Trophoblast cell (in vitro differentiated cells and primary cell): ENCODE measurements at regions not wholly inside any gene's neighbourhood (a gene's known extent, or its start where the extent isn't known, plus 50 kb on each side); places are given as distances from the start of the nearest gene placed in this dataset.

ENCODE experiments used
- DNase-seq, 2 donors: peaks; one replicate each; pipeline ENCODE4 v3.0.0-alpha.2; 2016
- H2AFZ ChIP-seq: 2 replicates; pipeline ENCODE4 v1.6.1; 2013; ENCODE audit warnings: low read length, moderate library complexity, mild to moderate bottlenecking; ENCODE audit not compliant: insufficient read depth, poor library complexity
- H2AK5ac ChIP-seq: 2 replicates; pipeline ENCODE4 v1.6.1; 2013; ENCODE audit warnings: mild to moderate bottlenecking, low read length
- H2BK120ac ChIP-seq: 2 replicates; pipeline ENCODE4 v1.6.1; 2013; ENCODE audit warnings: low read length, mild to moderate bottlenecking, moderate library complexity; ENCODE audit not compliant: insufficient read depth, poor library complexity
- H2BK12ac ChIP-seq: 2 replicates; pipeline ENCODE4 v1.6.1; 2013; ENCODE audit warnings: mild to moderate bottlenecking, low read length, moderate library complexity
- H2BK5ac ChIP-seq: 2 replicates; pipeline ENCODE4 v1.6.1; 2013; ENCODE audit warnings: low read length, low read depth, moderate library complexity, mild to moderate bottlenecking; ENCODE audit not compliant: poor library complexity
- H3K14ac ChIP-seq: 2 replicates; pipeline ENCODE4 v1.6.1; 2013; ENCODE audit warnings: mild to moderate bottlenecking, low read length
- H3K18ac ChIP-seq: 2 replicates; pipeline ENCODE4 v1.6.1; 2013; ENCODE audit warnings: mild to moderate bottlenecking, low read length
- H3K23ac ChIP-seq: 2 replicates; pipeline ENCODE4 v1.6.1; 2013; ENCODE audit warnings: low read length
- H3K27ac ChIP-seq: 2 replicates; pipeline ENCODE4 v1.5.1; 2013; ENCODE audit warnings: low read depth, mild to moderate bottlenecking, inconsistent platforms, low read length, moderate library complexity
- H3K27me3 ChIP-seq: 2 replicates; pipeline ENCODE4 v1.6.1; 2013; ENCODE audit warnings: inconsistent platforms, mild to moderate bottlenecking, low read length, moderate library complexity; ENCODE audit not compliant: insufficient read depth
- H3K36me3 ChIP-seq, 2 experiments: 1 replicate in 1 of 2; 2 replicates in 1 of 2; pipeline ENCODE4 v1.6.1; 2013; ENCODE audit warnings: low read length in 2 of 2, mild to moderate bottlenecking in 2 of 2, moderate library complexity in 1 of 2; ENCODE audit not compliant: insufficient read depth in 2 of 2, control insufficient read depth in 1 of 2
- H3K4ac ChIP-seq: 2 replicates; pipeline ENCODE4 v1.6.1; 2013; ENCODE audit warnings: low read depth, mild to moderate bottlenecking, low read length, moderate library complexity
- H3K4me1 ChIP-seq, 2 experiments: 1 replicate in 1 of 2; 2 replicates in 1 of 2; pipeline ENCODE4 v1.6.1; 2013; ENCODE audit warnings: low read length in 2 of 2, mild to moderate bottlenecking in 2 of 2, moderate library complexity in 1 of 2; ENCODE audit not compliant: insufficient read depth in 2 of 2, control insufficient read depth in 1 of 2
- H3K4me2 ChIP-seq: 2 replicates; pipeline ENCODE4 v1.6.1; 2013; ENCODE audit warnings: inconsistent platforms, mild to moderate bottlenecking, low read length, moderate library complexity
- H3K4me3 ChIP-seq: 2 replicates; pipeline ENCODE4 v1.5.1; 2013; ENCODE audit warnings: mild to moderate bottlenecking, low read depth, low read length, inconsistent platforms
- H3K79me1 ChIP-seq: one replicate; pipeline ENCODE4 v1.6.1; 2013; ENCODE audit warnings: low read length
- H3K79me2 ChIP-seq: 2 replicates; pipeline ENCODE4 v1.6.1; 2013; ENCODE audit warnings: low read length, mild to moderate bottlenecking; ENCODE audit not compliant: control insufficient read depth, insufficient read depth, poor library complexity
- H3K9ac ChIP-seq: 2 replicates; pipeline ENCODE4 v1.6.1; 2013; ENCODE audit warnings: mild to moderate bottlenecking, low read length
- H3K9me3 ChIP-seq: 2 replicates; pipeline ENCODE4 v1.6.1; 2013; ENCODE audit warnings: low read depth, mild to moderate bottlenecking, control low read depth, inconsistent platforms, low read length; ENCODE audit not compliant: insufficient read depth
- H4K12ac ChIP-seq: 2 replicates; pipeline ENCODE4 v1.6.1; 2013; ENCODE audit warnings: low read depth, mild to moderate bottlenecking, low read length, moderate library complexity
- H4K8ac ChIP-seq: 2 replicates; pipeline ENCODE4 v1.6.1; 2013; ENCODE audit warnings: low read depth, mild to moderate bottlenecking, low read length, moderate library complexity
- H4K91ac ChIP-seq: one replicate; pipeline ENCODE4 v1.6.1; 2013; ENCODE audit warnings: low read depth, mild to moderate bottlenecking, low read length, moderate library complexity
- WGBS: extraction: QIAGEN DNeasy Blood & Tissue Kit; methylation state at CpG from one replicate; pipeline ENCODE4 v1.1.7; 2013; ENCODE audit warnings: missing lambda C conversion rate; ENCODE audit not compliant: insufficient read length, insufficient coverage; ENCODE audit errors: extremely low coverage; 5-methylcytosine and 5-hydroxymethylcytosine counted together

GRCh38 chr4:140316799-140317198 lies 56.6 kb upstream of the SCOC start:
- Histone ChIP-seq H3K79me2 (no peaks in the 10 kb centered on the region), H2BK5ac (no peak overlapping the region), H3K4me3 (no peak overlapping the region), H2AK5ac (no peak overlapping the region), H4K91ac (no peak overlapping the region), H3K23ac (no peak overlapping the region), H3K18ac (no peak overlapping the region), H2BK12ac (no peak overlapping the region), H3K36me3 (no peaks in the 10 kb centered on the region), H3K9me3 (no peaks in the 10 kb centered on the region), H3K14ac (no peak overlapping the region), H2AFZ (no peak overlapping the region), H3K27me3 (no peaks in the 10 kb centered on the region), H3K4ac (no peak overlapping the region), H3K4me1 (no peaks in the 10 kb centered on the region), H3K27ac (no peak overlapping the region), H2BK120ac (no peak overlapping the region), H3K79me1 (no peaks in the 10 kb centered on the region), H4K8ac (no peak overlapping the region), H3K4me2 (no peak overlapping the region), H4K12ac (no peak overlapping the region), H3K9ac (no peak overlapping the region)
- DNase-seq: no peak
- WGBS: no CpG with 5 or more reads among the region's 5 CpGs

- Histone ChIP-seq H3K4me1 (no peaks in the 10 kb centered on the region), H3K9ac (no peak overlapping the region), H2BK5ac (no peak overlapping the region), H4K91ac (no peak overlapping the region), H3K79me2 (no peaks in the 10 kb centered on the region), H2BK120ac (no peak overlapping the region), H3K18ac (no peak overlapping the region), H3K9me3 (no peaks in the 10 kb centered on the region), H4K8ac (no peak overlapping the region), H3K4me3 (no peak overlapping the region), H3K36me3 (no peaks in the 10 kb centered on the region), H3K14ac (no peak overlapping the region), H3K23ac (no peak overlapping the region), H4K12ac (no peak overlapping the region), H2AFZ (no peak overlapping the region), H3K4me2 (no peak overlapping the region), H3K27ac (no peak overlapping the region), H3K27me3 (no peaks in the 10 kb centered on the region), H3K4ac (no peak overlapping the region), H3K79me1 (no peaks in the 10 kb centered on the region), H2AK5ac (no peak overlapping the region), H2BK12ac (no peak overlapping the region)
- DNase-seq: no peak
- no CpG with 5 or more reads among the region's 2 CpGs for WGBS
These were observed 57.5 kb upstream of the SCOC start for GRCh38 chr4:140315970-140316369.

GRCh38 chr4:140315438-140315837 lies 58.0 kb upstream of the SCOC start:
- no peak overlapping the region for H3K18ac ChIP-seq
- no peak overlapping the region for H3K4me2 ChIP-seq
- H3K4ac ChIP-seq: no peak overlapping the region
- no peak overlapping the region for H2AK5ac ChIP-seq
- no peak overlapping the region for H4K8ac ChIP-seq
- no peak overlapping the region for H3K4me3 ChIP-seq
- H3K4me1 ChIP-seq: no peaks in the 10 kb centered on the region
- H3K9me3 ChIP-seq: no peaks in the 10 kb centered on the region
- H4K91ac ChIP-seq: no peak overlapping the region
- H3K14ac ChIP-seq: no peak overlapping the region
- DNase-seq: no peak
- WGBS: no CpG with 5 or more reads among the region's 2 CpGs
- H3K27me3 ChIP-seq: no peaks in the 10 kb centered on the region
- H2BK120ac ChIP-seq: no peak overlapping the region
- H3K9ac ChIP-seq: no peak overlapping the region
- no peaks in the 10 kb centered on the region for H3K79me1 ChIP-seq
- H3K36me3 ChIP-seq: no peaks in the 10 kb centered on the region
- H2AFZ ChIP-seq: no peak overlapping the region
- H3K23ac ChIP-seq: no peak overlapping the region
- peaks cover 2% of the 10 kb centered on the region for H3K79me2 ChIP-seq
- H2BK12ac ChIP-seq: no peak overlapping the region
- H4K12ac ChIP-seq: no peak overlapping the region
- H2BK5ac ChIP-seq: no peak overlapping the region
- no peak overlapping the region for H3K27ac ChIP-seq

GRCh38 chr4:140315019-140315418 lies 58.4 kb upstream of the SCOC start:
- H3K9me3 ChIP-seq: no peaks in the 10 kb centered on the region
- H3K23ac ChIP-seq: no peak overlapping the region
- no peak overlapping the region for H4K12ac ChIP-seq
- no peak overlapping the region for H3K4me2 ChIP-seq
- no peak for DNase-seq
- no peak overlapping the region for H3K9ac ChIP-seq
- no peaks in the 10 kb centered on the region for H3K4me1 ChIP-seq
- H2BK120ac ChIP-seq: no peak overlapping the region
- peaks cover 2% of the 10 kb centered on the region for H3K79me2 ChIP-seq
- H3K27ac ChIP-seq: no peak overlapping the region
- no peak overlapping the region for H3K14ac ChIP-seq
- H2AK5ac ChIP-seq: no peak overlapping the region
- no peak overlapping the region for H3K4me3 ChIP-seq
- H3K4ac ChIP-seq: no peak overlapping the region
- H4K8ac ChIP-seq: no peak overlapping the region
- no peaks in the 10 kb centered on the region for H3K79me1 ChIP-seq
- H2BK12ac ChIP-seq: no peak overlapping the region
- no peak overlapping the region for H2BK5ac ChIP-seq
- H3K36me3 ChIP-seq: no peaks in the 10 kb centered on the region
- no CpG with 5 or more reads among the region's 1 CpG for WGBS
- no peak overlapping the region for H3K18ac ChIP-seq
- no peak overlapping the region for H4K91ac ChIP-seq
- H3K27me3 ChIP-seq: no peaks in the 10 kb centered on the region
- no peak overlapping the region for H2AFZ ChIP-seq
